GM12878 (cell line): ENCODE measurements at regions not wholly inside any gene's neighbourhood (a gene's known extent, or its start where the extent isn't known, plus 50 kb on each side); places are given as distances from the start of the nearest gene placed in this dataset.

Experiments used
- ATAC-seq: fragments of 200-7000 bp; cut with Tn5 transposase; 3 replicates; pipeline ENCODE4 v1.9.1; 2020; ENCODE audit warnings: mild to moderate bottlenecking, moderate library complexity
- BruUV-seq: library from RNA; stranded (reverse); fragments of 400-500 nt; replicated peaks from 2 replicates; lab custom pipeline; 2021; lab: Mats Ljungman, UMichigan
- CTCF ChIA-PET: fragments of 300-600 bp; sonication (Branson Sonifier 250); formaldehyde crosslinking; extraction: SDS; loops from one replicate; lab custom pipeline; 2021; ENCODE audit warnings: inconsistent platforms; lab: Yijun Ruan, JAX
- POLR2A ChIA-PET: fragments of 350-600 bp; formaldehyde crosslinking; extraction: SDS; loops from one replicate; lab custom pipeline; 2021; ENCODE audit warnings: inconsistent platforms; lab: Charles Lee
- RAD21 ChIA-PET: fragments of 300-600 bp; sonication (Branson Sonifier 250); formaldehyde crosslinking; loops from one replicate; lab custom pipeline; 2023; ENCODE audit warnings: antibody characterized with exemption; ENCODE audit not compliant: unreplicated experiment; lab: Charles Lee
- SMC1A ChIA-PET: fragments of 300-600 bp; sonication (Branson Sonifier 250); formaldehyde crosslinking; loops from one replicate; lab custom pipeline; 2023; ENCODE audit not compliant: unreplicated experiment, uncharacterized antibody; lab: Charles Lee
- DNase-seq: peaks from one replicate; pipeline ENCODE4 v3.0.0-alpha.2; 2011; ENCODE audit warnings: low read depth, low spot score
- FAIRE-seq: peaks from 3 replicates; lab custom pipeline; 2011; peaks lifted over from hg19 to GRCh38; lab: Jason Lieb, UNC
- H2AFZ ChIP-seq: 2 replicates; pipeline ENCODE4 v1.6.0; 2011; ENCODE audit warnings: low read depth, low read length, control low read depth; ENCODE audit not compliant: control insufficient read depth
- H3K27ac ChIP-seq: 2 replicates; pipeline ENCODE4 v1.5.1; 2011; ENCODE audit warnings: control low read depth; ENCODE audit not compliant: control insufficient read depth, insufficient read depth
- H3K27me3 ChIP-seq, 2 experiments: replicated peaks in 1 of 2; 2 replicates each; pipeline versions ENCODE4 v1.6.0 to v1.6.1; 2011; ENCODE audit warnings: low read length in 1 of 2; ENCODE audit not compliant: control insufficient read depth in 2 of 2, insufficient read depth in 2 of 2
- H3K36me3 ChIP-seq, 2 experiments: 2 replicates each; pipeline ENCODE4 v1.5.1; 2011; ENCODE audit warnings: low read length in 1 of 2; ENCODE audit not compliant: control insufficient read depth in 2 of 2, insufficient read depth in 2 of 2
- H3K4me1 ChIP-seq: 2 replicates; pipeline ENCODE4 v1.6.1; 2011; ENCODE audit warnings: mild to moderate bottlenecking, low read length, moderate library complexity, mixed read lengths; ENCODE audit not compliant: control insufficient read depth, insufficient read depth
- H3K4me2 ChIP-seq: 2 replicates; pipeline ENCODE4 v1.6.0; 2011; ENCODE audit warnings: control low read depth; ENCODE audit not compliant: control insufficient read depth, insufficient read depth
- H3K4me3 ChIP-seq: fragments of 200-600 bp; sonication (generic); 2 replicates; pipeline ENCODE4 v1.5.1; 2016
- H3K79me2 ChIP-seq: 2 replicates; pipeline ENCODE4 v1.6.0; 2011; ENCODE audit warnings: low read length; ENCODE audit not compliant: control insufficient read depth, insufficient read depth
- H3K9ac ChIP-seq: 2 replicates; pipeline ENCODE4 v1.8.0; 2011; ENCODE audit warnings: low read length, control low read depth, mixed read lengths; ENCODE audit not compliant: control insufficient read depth, insufficient read depth
- H3K9me3 ChIP-seq: replicated peaks from 3 replicates; pipeline ENCODE4 v1.5.1; 2011; ENCODE audit warnings: mild to moderate bottlenecking, low read length; ENCODE audit not compliant: control insufficient read depth, insufficient read depth
- H4K20me1 ChIP-seq: 2 replicates; pipeline ENCODE4 v1.6.0; 2011; ENCODE audit not compliant: control insufficient read depth, insufficient read depth
- ATF7 ChIP-seq: fragments of 450-650 bp; IDR thresholded peaks from 2 replicates; pipeline ENCODE4 v1.6.1; 2016; ENCODE audit warnings: low read depth, mild to moderate bottlenecking
- CEBPB ChIP-seq, 2 experiments: fragments of 150-350 bp in 1 of 2; IDR thresholded peaks; 2 replicates each; pipeline ENCODE4 v1.6.1; 2012 to 2014; ENCODE audit warnings: low read depth in 2 of 2, low read length in 2 of 2, borderline replicate concordance in 1 of 2, inconsistent platforms in 1 of 2
- CREB1 ChIP-seq: IDR thresholded peaks from 2 replicates; pipeline ENCODE4 v1.6.1; 2012; ENCODE audit warnings: low read depth, mild to moderate bottlenecking, inconsistent platforms
- EP300 ChIP-seq, 2 experiments: fragments of 150-350 bp in 1 of 2; IDR thresholded peaks; 2 replicates each; pipeline ENCODE4 v1.6.1; 2011 to 2012; ENCODE audit warnings: low read depth in 2 of 2, low read length in 2 of 2, borderline replicate concordance in 1 of 2, improper control_type of control experiment in 1 of 2, inconsistent platforms in 1 of 2; ENCODE audit not compliant: control insufficient read depth in 1 of 2
- ESRRA ChIP-seq: IDR thresholded peaks from 2 replicates; pipeline ENCODE4 v1.6.1; 2012; ENCODE audit warnings: mild to moderate bottlenecking, low read length, improper control_type of control experiment
- ETV6 ChIP-seq, 2 experiments: fragments of 450-650 bp in 1 of 2; IDR thresholded peaks in 1 of 2; conservative IDR thresholded peaks in 1 of 2; 2 replicates each; pipeline ENCODE4 v1.6.1; 2014; ENCODE audit warnings: antibody characterized with exemption in 1 of 2, borderline replicate concordance in 1 of 2, low read depth in 1 of 2, mild to moderate bottlenecking in 1 of 2, moderate library complexity in 1 of 2
- FOXK2 ChIP-seq: fragments of 450-650 bp; IDR thresholded peaks from 2 replicates; pipeline ENCODE4 v1.6.1; 2017; ENCODE audit warnings: mild to moderate bottlenecking, moderate library complexity
- IKZF2 ChIP-seq, 2 experiments: fragments of 450-650 bp; IDR thresholded peaks; 2 replicates each; pipeline ENCODE4 v1.6.1; 2017; ENCODE audit warnings: mild to moderate bottlenecking in 2 of 2, moderate library complexity in 2 of 2
- KLF5 ChIP-seq: fragments of 450-650 bp; IDR thresholded peaks from 2 replicates; pipeline ENCODE4 v1.6.1; 2014; ENCODE audit warnings: mild to moderate bottlenecking; ENCODE audit not compliant: partially characterized antibody
- PAX8 ChIP-seq: fragments of 450-650 bp; IDR thresholded peaks from 2 replicates; pipeline ENCODE4 v1.6.1; 2017; ENCODE audit warnings: mild to moderate bottlenecking, moderate library complexity
- SIX5 ChIP-seq: IDR thresholded peaks from 2 replicates; pipeline ENCODE4 v1.6.1; 2011; ENCODE audit warnings: mild to moderate bottlenecking, low read depth, low read length, moderate library complexity; ENCODE audit not compliant: severe bottlenecking
- SPI1 ChIP-seq: IDR thresholded peaks from 2 replicates; pipeline ENCODE4 v1.6.1; 2011; ENCODE audit warnings: low read depth, mild to moderate bottlenecking, low read length, moderate library complexity, borderline replicate concordance; ENCODE audit not compliant: insufficient read depth
- WGBS: methylation state at CpG from one replicate; pipeline ENCODE4 v1.1.6; 2016; ENCODE audit warnings: low lambda C conversion rate; ENCODE audit not compliant: insufficient replicate concordance, insufficient coverage; ENCODE audit errors: missing lambda C conversion rate; 5-methylcytosine and 5-hydroxymethylcytosine counted together
- in situ Hi-C: fragments of 300-500 bp; cut with MboI; formaldehyde crosslinking; loops from 9 replicates; pipeline ENCODE4 v1.14.3; 2018; ENCODE audit warnings: mixed read lengths
- intact Hi-C: fragments of 100-400 bp; cut with micrococcal nuclease; formaldehyde crosslinking; loops from one replicate; pipeline ENCODE4 v1.14.2; 2022; ENCODE audit not compliant: unreplicated experiment
- TF ChIP-seq, protein P1 (sequence below): IDR thresholded peaks from 2 replicates; pipeline ENCODE4 v1.6.1; 2011; ENCODE audit warnings: mild to moderate bottlenecking, low read depth, low read length, moderate library complexity; ENCODE audit not compliant: insufficient replicate concordance
- TF ChIP-seq, protein P2 (sequence below): fragments of 450-650 bp; conservative IDR thresholded peaks from 2 replicates; pipeline ENCODE4 v1.6.1; 2017; ENCODE audit warnings: mild to moderate bottlenecking, moderate library complexity
- TF ChIP-seq, protein P3 (sequence below): fragments of 450-650 bp; formaldehyde crosslinking; IDR thresholded peaks from 2 replicates; pipeline ENCODE4 v1.4.0; 2022; ENCODE audit warnings: mild to moderate bottlenecking, moderate library complexity

DNA sequence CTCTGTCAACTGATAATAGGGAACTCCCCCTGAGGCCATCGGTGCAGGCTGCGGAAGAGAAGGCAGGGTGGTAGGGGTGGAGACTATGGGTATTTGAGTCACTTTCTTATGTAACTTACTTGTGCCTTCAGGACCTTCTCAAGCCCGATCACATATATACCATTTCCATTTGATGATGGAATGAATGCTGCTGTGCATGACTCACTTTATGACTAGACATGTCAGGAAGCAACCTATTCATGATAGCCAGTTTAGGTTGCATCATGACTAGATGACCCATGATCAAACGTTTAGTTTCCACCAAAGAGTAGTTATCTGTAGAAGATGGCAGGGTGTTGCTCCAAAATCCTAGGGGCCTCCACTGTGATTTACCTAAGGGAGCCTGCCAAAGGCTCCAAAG is 435.5 kb downstream of the DTHD1 start:
- no TSS peak for BruUV-seq
- Histone ChIP-seq H2AFZ (no peak overlapping the region), H3K9me3 (no peaks in the 10 kb centered on the region), H3K79me2 (no peaks in the 10 kb centered on the region), H3K4me1 (no peaks in the 10 kb centered on the region), H3K27me3 (no peaks in the 10 kb centered on the region), H3K4me3 (no peak overlapping the region), H3K36me3 (no peaks in the 10 kb centered on the region), H3K4me2 (no peak overlapping the region), H3K9ac (no peak overlapping the region), H4K20me1 (no peaks in the 10 kb centered on the region), H3K27ac (no peak overlapping the region)
- in situ Hi-C loops (no loop called here), intact Hi-C loops (no loop called here)
- no peak for FAIRE-seq
- ATAC-seq: no peak
- ChIA-PET RAD21 (no interaction called here), POLR2A (no interaction called here), SMC1A (no interaction called here), CTCF (no interaction called here)
- no peak for DNase-seq
- 58% methylated on average over 4 of the region's 4 CpGs for WGBS
- no peak for TF ChIP-seq SIX5
- TF ChIP-seq CREB1: no peak
- no peak for TF ChIP-seq CEBPB (IDR thresholded peaks at IDR 0.05; ENCODE audit: borderline replicate concordance in 1 of 2, low read depth in 2 of 2, low read length in 2 of 2)
- TF ChIP-seq KLF5: no peak
- no peak for TF ChIP-seq ESRRA
- TF ChIP-seq, protein P1, sequence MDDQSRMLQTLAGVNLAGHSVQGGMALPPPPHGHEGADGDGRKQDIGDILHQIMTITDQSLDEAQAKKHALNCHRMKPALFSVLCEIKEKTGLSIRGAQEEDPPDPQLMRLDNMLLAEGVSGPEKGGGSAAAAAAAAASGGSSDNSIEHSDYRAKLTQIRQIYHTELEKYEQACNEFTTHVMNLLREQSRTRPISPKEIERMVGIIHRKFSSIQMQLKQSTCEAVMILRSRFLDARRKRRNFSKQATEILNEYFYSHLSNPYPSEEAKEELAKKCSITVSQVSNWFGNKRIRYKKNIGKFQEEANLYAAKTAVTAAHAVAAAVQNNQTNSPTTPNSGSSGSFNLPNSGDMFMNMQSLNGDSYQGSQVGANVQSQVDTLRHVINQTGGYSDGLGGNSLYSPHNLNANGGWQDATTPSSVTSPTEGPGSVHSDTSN: no peak
- TF ChIP-seq EP300 (IDR thresholded peaks at IDR 0.05; ENCODE audit: borderline replicate concordance in 1 of 2, control insufficient read depth in 1 of 2, low read depth in 2 of 2, low read length in 2 of 2): no peak
- no peak for TF ChIP-seq SPI1
- TF ChIP-seq, protein P2, sequence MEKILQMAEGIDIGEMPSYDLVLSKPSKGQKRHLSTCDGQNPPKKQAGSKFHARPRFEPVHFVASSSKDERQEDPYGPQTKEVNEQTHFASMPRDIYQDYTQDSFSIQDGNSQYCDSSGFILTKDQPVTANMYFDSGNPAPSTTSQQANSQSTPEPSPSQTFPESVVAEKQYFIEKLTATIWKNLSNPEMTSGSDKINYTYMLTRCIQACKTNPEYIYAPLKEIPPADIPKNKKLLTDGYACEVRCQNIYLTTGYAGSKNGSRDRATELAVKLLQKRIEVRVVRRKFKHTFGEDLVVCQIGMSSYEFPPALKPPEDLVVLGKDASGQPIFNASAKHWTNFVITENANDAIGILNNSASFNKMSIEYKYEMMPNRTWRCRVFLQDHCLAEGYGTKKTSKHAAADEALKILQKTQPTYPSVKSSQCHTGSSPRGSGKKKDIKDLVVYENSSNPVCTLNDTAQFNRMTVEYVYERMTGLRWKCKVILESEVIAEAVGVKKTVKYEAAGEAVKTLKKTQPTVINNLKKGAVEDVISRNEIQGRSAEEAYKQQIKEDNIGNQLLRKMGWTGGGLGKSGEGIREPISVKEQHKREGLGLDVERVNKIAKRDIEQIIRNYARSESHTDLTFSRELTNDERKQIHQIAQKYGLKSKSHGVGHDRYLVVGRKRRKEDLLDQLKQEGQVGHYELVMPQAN: no peak
- TF ChIP-seq, protein P3, sequence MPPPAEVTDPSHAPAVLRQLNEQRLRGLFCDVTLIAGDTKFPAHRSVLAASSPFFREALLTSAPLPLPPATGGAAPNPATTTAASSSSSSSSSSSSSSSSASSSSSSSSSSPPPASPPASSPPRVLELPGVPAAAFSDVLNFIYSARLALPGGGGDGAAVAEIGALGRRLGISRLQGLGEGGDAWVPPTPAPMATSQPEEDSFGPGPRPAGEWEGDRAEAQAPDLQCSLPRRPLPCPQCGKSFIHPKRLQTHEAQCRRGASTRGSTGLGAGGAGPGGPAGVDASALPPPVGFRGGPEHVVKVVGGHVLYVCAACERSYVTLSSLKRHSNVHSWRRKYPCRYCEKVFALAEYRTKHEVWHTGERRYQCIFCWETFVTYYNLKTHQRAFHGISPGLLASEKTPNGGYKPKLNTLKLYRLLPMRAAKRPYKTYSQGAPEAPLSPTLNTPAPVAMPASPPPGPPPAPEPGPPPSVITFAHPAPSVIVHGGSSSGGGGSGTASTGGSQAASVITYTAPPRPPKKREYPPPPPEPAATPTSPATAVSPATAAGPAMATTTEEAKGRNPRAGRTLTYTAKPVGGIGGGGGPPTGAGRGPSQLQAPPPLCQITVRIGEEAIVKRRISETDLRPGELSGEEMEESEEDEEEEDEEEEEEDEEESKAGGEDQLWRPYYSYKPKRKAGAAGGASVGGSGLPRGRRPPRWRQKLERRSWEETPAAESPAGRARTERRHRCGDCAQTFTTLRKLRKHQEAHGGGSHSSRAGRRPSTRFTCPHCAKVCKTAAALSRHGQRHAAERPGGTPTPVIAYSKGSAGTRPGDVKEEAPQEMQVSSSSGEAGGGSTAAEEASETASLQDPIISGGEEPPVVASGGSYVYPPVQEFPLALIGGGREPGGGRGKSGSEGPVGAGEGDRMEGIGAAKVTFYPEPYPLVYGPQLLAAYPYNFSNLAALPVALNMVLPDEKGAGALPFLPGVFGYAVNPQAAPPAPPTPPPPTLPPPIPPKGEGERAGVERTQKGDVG (CRISPR knock-in tag): no peak
- no peak for TF ChIP-seq ETV6 (conservative IDR thresholded peaks at IDR 0.05 in 1 of 2, IDR thresholded peaks at IDR 0.05 in 1 of 2; ENCODE audit: borderline replicate concordance in 1 of 2, low read depth in 1 of 2)
- TF ChIP-seq FOXK2: no peak
- no peak for TF ChIP-seq IKZF2 (IDR thresholded peaks at IDR 0.05)
- no peak for TF ChIP-seq ATF7
- TF ChIP-seq PAX8: no peak
